Epithelial cell of esophagus (primary cell): ENCODE measurements at regions not wholly inside any gene's neighbourhood (a gene's known extent, or its start where the extent isn't known, plus 50 kb on each side); places are given as distances from the start of the nearest gene placed in this dataset.

Experiments used
- DNase-seq: peaks from one replicate; pipeline ENCODE4 v3.0.0; 2010; ENCODE audit warnings: low read depth
- H3K4me3 ChIP-seq: 2 replicates; pipeline ENCODE4 v1.5.1; 2011; ENCODE audit warnings: mild to moderate bottlenecking, low read length, control low read depth
- CTCF ChIP-seq: IDR thresholded peaks from 2 replicates; pipeline ENCODE4 v1.5.1; 2011; ENCODE audit warnings: low read depth, mild to moderate bottlenecking, low read length, control low read depth, inconsistent platforms; ENCODE audit not compliant: insufficient read depth; ENCODE audit errors: missing control alignments

- peak; percentile 2 for DNase-seq
- TF ChIP-seq CTCF: no peak
- H3K4me3 ChIP-seq: no peak overlapping the region
Measured at GRCh38 chr10:64396105-64396708, 875.0 kb downstream of the REEP3 start.

GRCh38 chr10:64397125-64397524, 875.9 kb downstream of the REEP3 start:
- DNase-seq: no peak
- no peak for TF ChIP-seq CTCF

GRCh38 chr10:64408391-64409183, 887.4 kb downstream of the REEP3 start:
- no peak overlapping the region for H3K4me3 ChIP-seq
- TF ChIP-seq CTCF: no peak

More at GRCh38 chr10:64397125-64397524, 875.9 kb downstream of the REEP3 start:
- H3K4me3 ChIP-seq: no peak overlapping the region

GRCh38 chr10:64409349-64409748, 888.1 kb downstream of the REEP3 start:
- TF ChIP-seq CTCF: no peak
- H3K4me3 ChIP-seq: no peak overlapping the region
- no peak for DNase-seq

More at GRCh38 chr10:64408391-64409183, 887.4 kb downstream of the REEP3 start:
- DNase-seq: no peak

- no peak for DNase-seq
- H3K4me3 ChIP-seq: no peak overlapping the region
- TF ChIP-seq CTCF: no peak
Measured at GRCh38 chr10:64416011-64416410, 894.8 kb downstream of the REEP3 start.

- TF ChIP-seq CTCF: no peak
- DNase-seq: no peak
Measured at GRCh38 chr10:64419461-64419860, 898.3 kb downstream of the REEP3 start.

More at GRCh38 chr10:64419461-64419860, 898.3 kb downstream of the REEP3 start:
- H3K4me3 ChIP-seq: no peak overlapping the region
